ENCODE measurements at regions not wholly inside any gene's neighbourhood (a gene's known extent, or its start where the extent isn't known, plus 50 kb on each side); places are given as distances from the start of the nearest gene placed in this dataset.

- Mint-ChIP-seq H3K27ac (no peak overlapping the region), H3K9me3 (peaks cover 8 to 62% (median 34%) of the 10 kb centered on the region in 9 donors), H3K4me3 (peak overlapping the region in 1 of 10 donors; percentile 26), H3K4me1 (peaks cover 0 to under 1% (median 0%) of the 10 kb centered on the region in 4 donors), H3K36me3 (peaks cover 0 to 43% (median 6%) of the 10 kb centered on the region in 3 donors), H3K27me3 (peaks cover 3 to 20% (median 13%) of the 10 kb centered on the region in 5 donors)
- ATAC-seq (no peak), DNase-seq (no peak)
- POLR2A ChIA-PET = no interaction called here
These were observed 76.7 kb upstream of the COMTD1 start for GRCh38 chr10:75312440-75312839.

- peaks cover 0 to 21% (median 4%) of the 10 kb centered on the region in 9 donors for H3K9me3 Mint-ChIP-seq
- no peak overlapping the region for H3K27ac Mint-ChIP-seq
- peaks cover 4 to 9% (median 7%) of the 10 kb centered on the region in 4 donors for H3K4me1 Mint-ChIP-seq
- ATAC-seq (no peak), DNase-seq (no peak)
- no peak overlapping the region for H3K4me3 Mint-ChIP-seq
- POLR2A ChIA-PET = no interaction called here
- H3K27me3 Mint-ChIP-seq = peaks cover 0 to 4% (median 3%) of the 10 kb centered on the region in 5 donors
- peaks cover 0 to 19% (median 0%) of the 10 kb centered on the region in 3 donors for H3K36me3 Mint-ChIP-seq
These were observed 69.9 kb upstream of the COMTD1 start for GRCh38 chr10:75305675-75306074.

- peaks cover 0 to 16% (median 0%) of the 10 kb centered on the region in 3 donors for H3K36me3 Mint-ChIP-seq
- peaks cover 4 to 9% (median 7%) of the 10 kb centered on the region in 4 donors for H3K4me1 Mint-ChIP-seq
- peaks cover 0 to 3% (median 3%) of the 10 kb centered on the region in 5 donors for H3K27me3 Mint-ChIP-seq
- ATAC-seq = no peak
- no peak overlapping the region for H3K4me3 Mint-ChIP-seq
- DNase-seq = no peak
- H3K27ac Mint-ChIP-seq = no peak overlapping the region
- H3K9me3 Mint-ChIP-seq = peaks cover 0 to 20% (median 2%) of the 10 kb centered on the region in 9 donors
- POLR2A ChIA-PET = no interaction called here
These were observed 69.1 kb upstream of the COMTD1 start for GRCh38 chr10:75304741-75305390.

GRCh38 chr10:75304313-75304712 is 68.6 kb upstream of the COMTD1 start:
- ATAC-seq (no peak), DNase-seq (no peak)
- POLR2A ChIA-PET = no interaction called here
- H3K4me1 Mint-ChIP-seq = peaks cover 4 to 9% (median 7%) of the 10 kb centered on the region in 4 donors
- H3K36me3 Mint-ChIP-seq = peaks cover 0 to 16% (median 0%) of the 10 kb centered on the region in 3 donors
- no peak overlapping the region for H3K4me3 Mint-ChIP-seq
- no peak overlapping the region for H3K27ac Mint-ChIP-seq
- H3K9me3 Mint-ChIP-seq = peaks cover 0 to 20% (median 4%) of the 10 kb centered on the region in 9 donors
- H3K27me3 Mint-ChIP-seq = peaks cover 0 to 3% (median 3%) of the 10 kb centered on the region in 5 donors

- ATAC-seq (no peak), DNase-seq (no peak)
- Mint-ChIP-seq H3K4me3 (no peak overlapping the region), H3K27ac (no peak overlapping the region), H3K27me3 (peaks cover 0 to 3% (median 0%) of the 10 kb centered on the region in 5 donors), H3K36me3 (peaks cover 0 to 12% (median 0%) of the 10 kb centered on the region in 3 donors), H3K4me1 (peaks cover 4 to 9% (median 7%) of the 10 kb centered on the region in 4 donors), H3K9me3 (peaks cover 0 to 20% (median 4%) of the 10 kb centered on the region in 9 donors)
- POLR2A ChIA-PET = no interaction called here
These were observed 67.5 kb upstream of the COMTD1 start for GRCh38 chr10:75303045-75303777.

- DNase-seq (no peak), ATAC-seq (no peak)
- Mint-ChIP-seq H3K9me3 (peaks cover 0 to 20% (median 4%) of the 10 kb centered on the region in 9 donors), H3K27me3 (peaks cover 0 to 3% (median 0%) of the 10 kb centered on the region in 5 donors), H3K4me1 (peaks cover under 1 to 6% (median 3%) of the 10 kb centered on the region in 4 donors), H3K4me3 (no peak overlapping the region), H3K27ac (no peak overlapping the region), H3K36me3 (peaks cover 0 to 11% (median 0%) of the 10 kb centered on the region in 3 donors)
- POLR2A ChIA-PET = no interaction called here
These were observed 66.3 kb upstream of the COMTD1 start for GRCh38 chr10:75302029-75302428.

- H3K9me3 Mint-ChIP-seq = peaks cover 0 to 6% (median 2%) of the 10 kb centered on the region in 9 donors
- no peak overlapping the region for H3K27ac Mint-ChIP-seq
- POLR2A ChIA-PET = interaction anchor here (3.8 kb wide), 1 partner anchor 87 kb away, joined by 17 read pairs; the partner anchor contains the start of gene VDAC2
- DNase-seq = no peak
- ATAC-seq = no peak
- H3K4me3 Mint-ChIP-seq = no peak overlapping the region
- H3K27me3 Mint-ChIP-seq = peaks cover 0 to 8% (median 0%) of the 10 kb centered on the region in 5 donors
- H3K36me3 Mint-ChIP-seq = peaks cover 0 to 1% (median 0%) of the 10 kb centered on the region in 3 donors
- H3K4me1 Mint-ChIP-seq = peaks cover 0 to 7% (median 3%) of the 10 kb centered on the region in 4 donors
These were observed 61.4 kb upstream of the COMTD1 start for GRCh38 chr10:75297021-75297599.

GRCh38 chr10:75295868-75296441 is 60.2 kb upstream of the COMTD1 start:
- no peaks in the 10 kb centered on the region for H3K36me3 Mint-ChIP-seq

GRCh38 chr10:75294866-75295701 is 59.3 kb upstream of the COMTD1 start:
- peaks cover 0 to 6% (median 0%) of the 10 kb centered on the region in 3 donors for H3K36me3 Mint-ChIP-seq
- peak overlapping the region in 9 of 10 donors; percentile 80 to 92 (median 87) for H3K4me3 Mint-ChIP-seq
- H3K4me1 Mint-ChIP-seq = peaks cover 0 to 7% (median 3%) of the 10 kb centered on the region in 4 donors
- peak; percentile 45 to 80 (median 60) for DNase-seq
- H3K27ac Mint-ChIP-seq = peak overlapping the region in 8 of 10 donors; percentile 69 to 91 (median 86)
- H3K27me3 Mint-ChIP-seq = peaks cover 0 to 12% (median 3%) of the 10 kb centered on the region in 5 donors
- H3K9me3 Mint-ChIP-seq = peaks cover 0 to 7% (median 3%) of the 10 kb centered on the region in 9 donors
- POLR2A ChIA-PET = interaction anchor here (0.5 to 3.8 kb wide), 5 partner anchors 9 to 352 kb away, joined by 3 to 17 read pairs (median 4); partner anchors contain the start of gene VDAC2
- peak; percentile 84 to 86 for ATAC-seq

More at GRCh38 chr10:75295868-75296441, 60.2 kb upstream of the COMTD1 start:
- POLR2A ChIA-PET = interaction anchor here (0.5 to 3.8 kb wide), 3 partner anchors 10 to 353 kb away, joined by 3 to 17 read pairs (median 10); partner anchors contain the start of gene VDAC2
- Mint-ChIP-seq H3K9me3 (peaks cover 0 to 4% (median 0%) of the 10 kb centered on the region in 9 donors), H3K4me3 (no peak overlapping the region), H3K4me1 (peaks cover 0 to 7% (median 3%) of the 10 kb centered on the region in 4 donors), H3K27ac (no peak overlapping the region), H3K27me3 (peaks cover 0 to 8% (median 0%) of the 10 kb centered on the region in 5 donors)
- no peak for DNase-seq
- no peak for ATAC-seq

- peaks cover 0 to 7% (median 3%) of the 10 kb centered on the region in 4 donors for H3K4me1 Mint-ChIP-seq
- peak overlapping the region in 7 of 10 donors; percentile 69 to 91 (median 86) for H3K27ac Mint-ChIP-seq
- H3K9me3 Mint-ChIP-seq = peaks cover 0 to 9% (median 4%) of the 10 kb centered on the region in 9 donors
- POLR2A ChIA-PET = interaction anchor here (1.2 to 3.8 kb wide), 2 partner anchors 84 to 184 kb away, joined by 4 to 17 read pairs; partner anchors contain the start of gene VDAC2
- no peak for DNase-seq
- ATAC-seq = no peak
- H3K36me3 Mint-ChIP-seq = peaks cover 0 to 9% (median 0%) of the 10 kb centered on the region in 3 donors
- H3K4me3 Mint-ChIP-seq = peak overlapping the region in 9 of 10 donors; percentile 80 to 92 (median 87)
- H3K27me3 Mint-ChIP-seq = peaks cover 0 to 12% (median 7%) of the 10 kb centered on the region in 5 donors
These were observed 58.7 kb upstream of the COMTD1 start for GRCh38 chr10:75294518-75294865.

GRCh38 chr10:75294031-75294437 is 58.3 kb upstream of the COMTD1 start:
- peaks cover 0 to 9% (median 0%) of the 10 kb centered on the region in 3 donors for H3K36me3 Mint-ChIP-seq

More at GRCh38 chr10:75294031-75294437, 58.3 kb upstream of the COMTD1 start:
- DNase-seq (no peak), ATAC-seq (no peak)
- peaks cover 0 to 7% (median 3%) of the 10 kb centered on the region in 4 donors for H3K4me1 Mint-ChIP-seq
- peaks cover 0 to 12% (median 7%) of the 10 kb centered on the region in 5 donors for H3K27me3 Mint-ChIP-seq
- POLR2A ChIA-PET = interaction anchor here (3.8 kb wide), 1 partner anchor 84 kb away, joined by 17 read pairs; the partner anchor contains the start of gene VDAC2
- peaks cover 0 to 9% (median 3%) of the 10 kb centered on the region in 9 donors for H3K9me3 Mint-ChIP-seq
- H3K4me3 Mint-ChIP-seq = peak overlapping the region in 9 of 10 donors; percentile 80 to 92 (median 87)
- H3K27ac Mint-ChIP-seq = peak overlapping the region in 4 of 10 donors; percentile 15 to 91 (median 88)

Data from naive thymus-derived CD8-positive, alpha-beta T cell (primary cell).